ENCODE measurements at regions not wholly inside any gene's neighbourhood (a gene's known extent, or its start where the extent isn't known, plus 50 kb on each side); places are given as distances from the start of the nearest gene placed in this dataset.

DNA sequence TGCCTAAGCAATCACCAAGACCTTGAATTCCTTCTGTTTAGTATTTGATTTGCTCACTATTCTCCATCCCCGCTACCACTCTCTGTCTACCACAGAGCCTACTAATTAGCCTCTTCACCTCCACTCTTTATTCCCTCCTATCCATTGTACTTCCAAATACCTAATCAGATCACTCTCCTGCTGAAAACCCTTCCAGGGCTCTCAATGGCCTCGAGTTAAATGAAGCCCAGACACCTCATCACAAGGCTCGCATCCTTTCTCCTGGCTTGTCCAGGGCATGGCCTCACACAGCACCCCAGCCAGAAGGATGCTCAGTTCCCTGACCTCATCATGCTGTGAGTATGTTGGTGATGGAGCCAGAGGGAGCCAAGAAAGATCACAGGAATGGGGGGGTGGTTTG is 71.4 kb upstream of the PRMT8 start:
- Histone ChIP-seq H3K79me2 (ENCODE audit: control insufficient read depth, insufficient read depth, low read length) (no peaks in the 10 kb centered on the region), H3K4me1 (ENCODE audit: control insufficient read depth, extremely low read depth, insufficient read depth, low read length) (no peaks in the 10 kb centered on the region), H3K9ac (replicated peaks; ENCODE audit: extremely low read depth, insufficient read depth, low read length) (no peak overlapping the region), H3K9me1 (replicated peaks; ENCODE audit: control insufficient read depth, extremely low read depth, insufficient read depth, low read length) (no peaks in the 10 kb centered on the region), H3K4me2 (ENCODE audit: insufficient read depth, low read length) (no peak overlapping the region), H3K36me3 (ENCODE audit: control insufficient read depth in 2 of 2, extremely low read depth in 1 of 2, insufficient read depth in 2 of 2, low read length in 2 of 2) (no peaks in the 10 kb centered on the region), H3K9me3 (replicated peaks; ENCODE audit: control insufficient read depth, insufficient read depth, low read length) (no peaks in the 10 kb centered on the region), H3K4me3 (replicated peaks in 1 of 3; ENCODE audit: insufficient read depth in 1 of 3, low read depth in 1 of 3, low read length in 3 of 3) (no peak overlapping the region), H2AFZ (ENCODE audit: low read depth, low read length) (no peak overlapping the region), H3K27ac (ENCODE audit: insufficient read depth, low read depth, low read length) (no peak overlapping the region), H4K20me1 (replicated peaks; ENCODE audit: control insufficient read depth, extremely low read depth, insufficient read depth, low read length) (no peaks in the 10 kb centered on the region), H3K27me3 (ENCODE audit: control insufficient read depth in 2 of 2, insufficient read depth in 2 of 2, low read length in 2 of 2) (no peaks in the 10 kb centered on the region)
- TF ChIP-seq MYC (IDR thresholded peaks at IDR 0.05; ENCODE audit: low read depth, low read length) (no peak), POLR2AphosphoS5 (IDR thresholded peaks at IDR 0.05; ENCODE audit: insufficient read depth, low read depth, low read length) (no peak), POLR2A (IDR thresholded peaks at IDR 0.05; ENCODE audit: low read depth, low read length) (no peak), FOS (IDR thresholded peaks at IDR 0.05; ENCODE audit: borderline replicate concordance, insufficient read depth, low read length) (no peak), GATA2 (IDR thresholded peaks at IDR 0.05; ENCODE audit: insufficient read depth, insufficient read length, low read depth, low read length) (no peak), JUN (IDR thresholded peaks at IDR 0.05; ENCODE audit: borderline replicate concordance, insufficient read depth, insufficient read length, low read depth) (no peak), EZH2 (IDR thresholded peaks at IDR 0.05; ENCODE audit: borderline replicate concordance, low read depth, low read length, severe bottlenecking) (no peak)
- TF ChIP-seq, protein P1, sequence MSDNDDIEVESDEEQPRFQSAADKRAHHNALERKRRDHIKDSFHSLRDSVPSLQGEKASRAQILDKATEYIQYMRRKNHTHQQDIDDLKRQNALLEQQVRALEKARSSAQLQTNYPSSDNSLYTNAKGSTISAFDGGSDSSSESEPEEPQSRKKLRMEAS (IDR thresholded peaks at IDR 0.05; ENCODE audit: insufficient read depth, insufficient read length): no peak
- TF ChIP-seq, protein P2, sequence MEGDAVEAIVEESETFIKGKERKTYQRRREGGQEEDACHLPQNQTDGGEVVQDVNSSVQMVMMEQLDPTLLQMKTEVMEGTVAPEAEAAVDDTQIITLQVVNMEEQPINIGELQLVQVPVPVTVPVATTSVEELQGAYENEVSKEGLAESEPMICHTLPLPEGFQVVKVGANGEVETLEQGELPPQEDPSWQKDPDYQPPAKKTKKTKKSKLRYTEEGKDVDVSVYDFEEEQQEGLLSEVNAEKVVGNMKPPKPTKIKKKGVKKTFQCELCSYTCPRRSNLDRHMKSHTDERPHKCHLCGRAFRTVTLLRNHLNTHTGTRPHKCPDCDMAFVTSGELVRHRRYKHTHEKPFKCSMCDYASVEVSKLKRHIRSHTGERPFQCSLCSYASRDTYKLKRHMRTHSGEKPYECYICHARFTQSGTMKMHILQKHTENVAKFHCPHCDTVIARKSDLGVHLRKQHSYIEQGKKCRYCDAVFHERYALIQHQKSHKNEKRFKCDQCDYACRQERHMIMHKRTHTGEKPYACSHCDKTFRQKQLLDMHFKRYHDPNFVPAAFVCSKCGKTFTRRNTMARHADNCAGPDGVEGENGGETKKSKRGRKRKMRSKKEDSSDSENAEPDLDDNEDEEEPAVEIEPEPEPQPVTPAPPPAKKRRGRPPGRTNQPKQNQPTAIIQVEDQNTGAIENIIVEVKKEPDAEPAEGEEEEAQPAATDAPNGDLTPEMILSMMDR (IDR thresholded peaks at IDR 0.05; ENCODE audit: extremely low read depth in 1 of 2, insufficient read depth in 1 of 2, low read depth in 1 of 2, low read length in 2 of 2): no peak
- POLR2A ChIA-PET: no interaction called here
- dilution Hi-C loops (cut with MboI; ENCODE audit: extremely low pct_ligation_motif_present, low sequenced_read_pairs) (no loop called here), intact Hi-C loops (cut with micrococcal nuclease) (no loop called here)
- DNase-seq (ENCODE audit: low read depth, low spot score) (no peak), FAIRE-seq (no peak)
- CTCF ChIA-PET: no interaction called here
- BruUV-seq (replicated peaks): no TSS peak
